A673 (cell line): ENCODE measurements at regions not wholly inside any gene's neighbourhood (a gene's known extent, or its start where the extent isn't known, plus 50 kb on each side); places are given as distances from the start of the nearest gene placed in this dataset.

Source experiments
- BruUV-seq: library from RNA; stranded (reverse); fragments of 400-500 nt; replicated peaks from 2 replicates; lab custom pipeline; 2021; lab: Mats Ljungman, UMichigan
- CTCF ChIA-PET: fragments of 300-600 bp; sonication (Branson Sonifier 250); formaldehyde crosslinking; loops from one replicate; lab custom pipeline; 2022; ENCODE audit warnings: antibody characterized with exemption; lab: Charles Lee
- POLR2A ChIA-PET: fragments of 300-600 bp; sonication (Branson Sonifier 250); formaldehyde crosslinking; loops from one replicate; lab custom pipeline; 2022; ENCODE audit warnings: antibody characterized with exemption; ENCODE audit not compliant: low non-redundant PET; lab: Charles Lee
- DNase-seq: peaks from one replicate; pipeline ENCODE4 v3.0.0-alpha.2; 2015; ENCODE audit warnings: low spot score
- H3K27ac ChIP-seq: fragments of 200-600 bp; sonication (generic); 2 replicates; pipeline ENCODE4 v1.5.1; 2016; ENCODE audit warnings: mixed run types, low read depth, mild to moderate bottlenecking, mixed read lengths, antibody characterized with exemption, low read length; ENCODE audit not compliant: poor library complexity, severe bottlenecking
- H3K27me3 ChIP-seq: fragments of 200-600 bp; sonication (generic); replicated peaks from 2 replicates; pipeline ENCODE4 v1.6.1; 2017; ENCODE audit warnings: mixed run types, low read depth, mild to moderate bottlenecking, mixed read lengths, antibody characterized with exemption, low read length; ENCODE audit not compliant: insufficient read depth, poor library complexity
- H3K36me3 ChIP-seq: fragments of 200-600 bp; sonication (generic); 2 replicates; pipeline ENCODE4 v1.6.1; 2016; ENCODE audit warnings: mixed run types, mild to moderate bottlenecking, mixed read lengths, antibody characterized with exemption, low read length; ENCODE audit not compliant: insufficient read depth, poor library complexity, severe bottlenecking
- H3K4me1 ChIP-seq: fragments of 200-600 bp; sonication (generic); 2 replicates; pipeline ENCODE4 v1.6.1; 2017; ENCODE audit warnings: mixed run types, mild to moderate bottlenecking, mixed read lengths, antibody characterized with exemption, low read length; ENCODE audit not compliant: insufficient read depth, poor library complexity, severe bottlenecking
- H3K4me3 ChIP-seq: fragments of 200-600 bp; sonication (generic); 2 replicates; pipeline ENCODE4 v1.5.1; 2016; ENCODE audit warnings: low read depth, mixed run types, mild to moderate bottlenecking, mixed read lengths, low read length; ENCODE audit not compliant: poor library complexity, severe bottlenecking
- H3K9me3 ChIP-seq: fragments of 200-600 bp; sonication (generic); 2 replicates; pipeline ENCODE4 v1.6.1; 2016; ENCODE audit warnings: mixed run types, low read depth, mild to moderate bottlenecking, mixed read lengths, antibody characterized with exemption, low read length; ENCODE audit not compliant: poor library complexity, severe bottlenecking
- EZH2 ChIP-seq: fragments of 200-600 bp; sonication (generic); IDR thresholded peaks from 2 replicates; pipeline ENCODE4 v1.6.1; 2017; ENCODE audit warnings: borderline replicate concordance, low read depth, mild to moderate bottlenecking, mixed read lengths, antibody characterized with exemption, low read length; ENCODE audit not compliant: poor library complexity, severe bottlenecking
- intact Hi-C: fragments of 100-400 bp; cut with micrococcal nuclease; formaldehyde crosslinking; loops from one replicate; pipeline ENCODE4 v1.10.0; 2022; ENCODE audit not compliant: unreplicated experiment
- TF ChIP-seq, protein P1 (sequence below): fragments of 300-800, 200-600 bp; sonication (generic); conservative IDR thresholded peaks from 2 replicates; pipeline ENCODE4 v1.5.1; 2017; ENCODE audit warnings: low read depth, mild to moderate bottlenecking, antibody characterized with exemption, low read length, moderate library complexity, mixed read lengths

DNA sequence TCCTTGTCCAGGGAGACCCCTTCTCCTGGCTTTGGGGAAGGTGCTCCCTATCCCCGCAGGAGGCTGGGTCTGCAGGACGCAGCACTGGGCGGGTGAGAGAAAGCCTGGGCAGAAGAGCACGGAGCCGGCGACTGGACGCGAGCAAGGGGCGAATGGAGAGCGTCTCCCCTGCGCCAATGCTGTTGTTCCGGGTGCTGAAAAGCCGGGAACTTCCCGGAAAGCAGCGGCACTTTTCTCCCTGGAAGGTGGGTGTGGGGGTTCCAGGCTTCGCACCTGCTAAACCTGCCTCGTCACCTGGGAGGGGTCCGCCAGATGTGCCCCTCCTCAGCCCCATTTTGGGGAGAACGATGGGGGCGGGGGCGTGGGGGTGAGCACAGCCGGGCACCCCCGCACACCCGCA lies 417.1 kb upstream of the TMTC1 start:
- H3K27me3 ChIP-seq, result peaks cover 83% of the 10 kb centered on the region
- BruUV-seq, result no TSS peak
- TF ChIP-seq EZH2, result no peak
- TF ChIP-seq, protein P1, sequence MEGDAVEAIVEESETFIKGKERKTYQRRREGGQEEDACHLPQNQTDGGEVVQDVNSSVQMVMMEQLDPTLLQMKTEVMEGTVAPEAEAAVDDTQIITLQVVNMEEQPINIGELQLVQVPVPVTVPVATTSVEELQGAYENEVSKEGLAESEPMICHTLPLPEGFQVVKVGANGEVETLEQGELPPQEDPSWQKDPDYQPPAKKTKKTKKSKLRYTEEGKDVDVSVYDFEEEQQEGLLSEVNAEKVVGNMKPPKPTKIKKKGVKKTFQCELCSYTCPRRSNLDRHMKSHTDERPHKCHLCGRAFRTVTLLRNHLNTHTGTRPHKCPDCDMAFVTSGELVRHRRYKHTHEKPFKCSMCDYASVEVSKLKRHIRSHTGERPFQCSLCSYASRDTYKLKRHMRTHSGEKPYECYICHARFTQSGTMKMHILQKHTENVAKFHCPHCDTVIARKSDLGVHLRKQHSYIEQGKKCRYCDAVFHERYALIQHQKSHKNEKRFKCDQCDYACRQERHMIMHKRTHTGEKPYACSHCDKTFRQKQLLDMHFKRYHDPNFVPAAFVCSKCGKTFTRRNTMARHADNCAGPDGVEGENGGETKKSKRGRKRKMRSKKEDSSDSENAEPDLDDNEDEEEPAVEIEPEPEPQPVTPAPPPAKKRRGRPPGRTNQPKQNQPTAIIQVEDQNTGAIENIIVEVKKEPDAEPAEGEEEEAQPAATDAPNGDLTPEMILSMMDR, result no peak
- ChIA-PET POLR2A (no interaction called here), CTCF (no interaction called here)
- no peaks in the 10 kb centered on the region for H3K9me3 ChIP-seq
- no peak for DNase-seq
- intact Hi-C loops, result no loop called here
- H3K36me3 ChIP-seq, result no peaks in the 10 kb centered on the region
- H3K4me3 ChIP-seq, result no peak overlapping the region
- H3K4me1 ChIP-seq, result no peaks in the 10 kb centered on the region
- no peak overlapping the region for H3K27ac ChIP-seq

DNA sequence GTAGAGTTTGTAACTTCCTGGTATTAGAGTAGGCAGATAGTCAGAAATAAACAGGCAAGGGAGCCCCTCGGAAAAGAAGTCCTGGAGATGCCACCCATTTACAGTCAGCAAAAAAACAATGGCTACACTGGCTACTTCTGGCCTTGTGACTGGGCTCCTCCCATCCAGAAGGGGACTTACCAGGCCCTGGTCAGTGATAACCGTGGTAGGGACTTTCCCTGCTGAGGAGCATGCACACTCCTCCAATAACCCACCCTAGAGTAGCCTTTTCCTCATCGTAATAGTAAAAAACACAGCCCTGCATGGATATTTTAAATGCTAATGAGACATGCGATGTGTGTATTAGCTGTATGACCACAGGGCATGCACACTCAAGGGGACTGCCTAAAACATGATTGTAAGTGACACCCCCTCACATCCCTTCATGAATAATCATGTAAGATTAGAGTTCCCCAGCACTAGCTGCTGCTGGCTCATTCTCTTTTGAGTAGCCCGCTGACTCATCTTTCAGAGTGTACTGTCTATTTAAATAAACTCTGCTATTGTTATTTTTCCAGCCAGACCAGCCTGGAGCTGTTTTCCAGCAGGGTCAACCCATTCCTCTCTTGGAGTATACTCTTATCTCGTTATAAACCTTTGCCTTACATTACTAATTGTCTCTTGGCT lies 413.8 kb upstream of the TMTC1 start:
- peak; percentile 36 for DNase-seq
- Histone ChIP-seq H3K9me3 (no peaks in the 10 kb centered on the region), H3K27ac (no peak overlapping the region), H3K36me3 (no peaks in the 10 kb centered on the region), H3K27me3 (peaks cover 84% of the 10 kb centered on the region), H3K4me3 (no peak overlapping the region), H3K4me1 (no peaks in the 10 kb centered on the region)
- TF ChIP-seq EZH2, result no peak
- TF ChIP-seq, protein P1, result no peak
- ChIA-PET POLR2A (no interaction called here), CTCF (no interaction called here)
- no TSS peak for BruUV-seq
- intact Hi-C loops, result no loop called here

DNA sequence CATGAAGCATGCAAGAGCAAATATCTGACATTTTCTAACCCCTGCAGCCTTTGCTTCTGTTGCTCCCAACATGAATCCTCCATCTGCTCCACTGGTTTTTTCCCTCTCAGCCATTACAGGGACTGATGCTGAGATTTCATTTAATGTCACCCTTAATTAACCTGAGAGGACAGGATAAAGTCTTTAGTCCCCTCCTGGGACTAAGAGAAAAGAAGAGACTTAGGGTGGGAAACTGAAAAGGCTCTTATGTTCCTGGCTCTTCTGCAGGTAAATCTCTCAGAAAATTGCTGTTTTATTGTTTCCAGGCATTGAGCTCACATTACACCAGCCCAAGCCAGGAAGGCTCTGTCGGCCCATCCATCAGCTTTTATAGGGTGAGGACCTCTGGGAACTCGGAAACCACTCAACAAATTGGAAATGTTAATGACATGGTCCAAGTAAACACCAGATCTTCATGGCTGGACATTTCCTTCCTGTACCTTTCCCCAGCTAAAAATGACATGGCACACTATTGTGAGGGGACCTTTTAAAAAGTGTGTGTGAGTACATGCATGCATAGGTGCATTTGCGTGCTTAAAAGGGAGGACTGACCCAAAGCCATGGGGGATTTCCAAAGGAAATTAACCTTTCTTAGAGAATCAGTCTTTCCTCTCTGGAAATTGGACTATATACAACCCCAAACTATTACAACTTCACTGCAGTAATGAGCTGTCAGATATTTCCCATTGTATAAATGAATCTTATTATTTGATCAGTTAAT lies 408.1 kb upstream of the TMTC1 start:
- H3K27ac ChIP-seq, result no peak overlapping the region
- no TSS peak for BruUV-seq
- intact Hi-C loops, result no loop called here
- no peaks in the 10 kb centered on the region for H3K4me1 ChIP-seq
- TF ChIP-seq, protein P1, result no peak
- TF ChIP-seq EZH2, result no peak
- POLR2A ChIA-PET, result no interaction called here
- H3K27me3 ChIP-seq, result peaks cover 87% of the 10 kb centered on the region
- no peak for DNase-seq
- H3K4me3 ChIP-seq, result no peak overlapping the region
- CTCF ChIA-PET, result no interaction called here
- H3K36me3 ChIP-seq, result no peaks in the 10 kb centered on the region
- no peaks in the 10 kb centered on the region for H3K9me3 ChIP-seq
